Peyer's patch (tissue), 4 donors: ENCODE measurements at regions not wholly inside any gene's neighbourhood (a gene's known extent, or its start where the extent isn't known, plus 50 kb on each side); places are given as distances from the start of the nearest gene placed in this dataset.

Experiments used
- CTCF ChIP-seq, 6 experiments: fragments of 450-650 bp in 4 of 6; fragments of 200-600 bp in 2 of 6; sonication (generic) in 1 of 6; IDR thresholded peaks; one replicate each; pipeline ENCODE4 v1.5.1; 2017 to 2019; ENCODE audit warnings: antibody characterized with exemption in 6 of 6, mild to moderate bottlenecking in 3 of 6, moderate library complexity in 1 of 6
- POLR2A ChIP-seq, 2 donors: fragments of 450-650 bp; IDR thresholded peaks; one replicate each; pipeline ENCODE4 v1.5.1; 2017; ENCODE audit warnings: antibody characterized with exemption in 2 of 2, mild to moderate bottlenecking in 2 of 2, moderate library complexity in 2 of 2

GRCh38 chr7:46680147-46680546 lies 759.1 kb upstream of the IGFBP3 start:
- TF ChIP-seq CTCF (IDR thresholded peaks at IDR 0.05): no peak
- TF ChIP-seq POLR2A (IDR thresholded peaks at IDR 0.05): no peak
